ENCODE measurements at regions not wholly inside any gene's neighbourhood (a gene's known extent, or its start where the extent isn't known, plus 50 kb on each side); places are given as distances from the start of the nearest gene placed in this dataset.

GRCh38 chr5:124957063-124957462 lies 210.6 kb upstream of the ZNF608 start:
- no peak for TF ChIP-seq POLR2A (IDR thresholded peaks at IDR 0.05; ENCODE audit: low read length)
- TF ChIP-seq GATA1 (IDR thresholded peaks at IDR 0.05; ENCODE audit: low read depth, low read length), result no peak

All from erythroblast (primary cell).